Heart right ventricle (tissue), 16 donors: ENCODE measurements at regions not wholly inside any gene's neighbourhood (a gene's known extent, or its start where the extent isn't known, plus 50 kb on each side); places are given as distances from the start of the nearest gene placed in this dataset.
A peak's percentile ranks its signal among the peaks of the same experiment; 100 is the strongest.

Experiments used
- ATAC-seq, 8 donors: fragments of 200-7000 bp; cut with Tn5 transposase; one replicate each; pipeline ENCODE4 v1.9.1; 2020; ENCODE audit warnings: mild to moderate bottlenecking in 8 of 8, moderate library complexity in 8 of 8, moderate number of reproducible peaks in 1 of 8
- DNase-seq, 2 donors: peaks; one replicate each; pipeline ENCODE4 v3.0.0-alpha.2; 2020
- H3K27ac ChIP-seq, 10 donors: fragments of 200-600 bp; sonication (generic) in 2 of 10; one replicate each; pipeline versions ENCODE4 v1.5.0 to v1.8.0; 2020 to 2022; ENCODE audit warnings: mild to moderate bottlenecking in 3 of 10
- H3K27me3 ChIP-seq, 7 donors: fragments of 200-600 bp; one replicate each; pipeline ENCODE4 v1.8.0; 2021 to 2022; ENCODE audit warnings: mild to moderate bottlenecking in 2 of 7
- H3K36me3 ChIP-seq, 9 donors: fragments of 200-600 bp; sonication (generic) in 1 of 9; one replicate each; pipeline versions ENCODE4 v1.5.0 to v1.8.0; 2020 to 2022; ENCODE audit warnings: mild to moderate bottlenecking in 2 of 9
- H3K4me1 ChIP-seq, 9 donors: fragments of 200-600 bp; sonication (generic) in 1 of 9; one replicate each; pipeline versions ENCODE4 v1.5.0 to v1.8.0; 2020 to 2022; ENCODE audit warnings: mild to moderate bottlenecking in 4 of 9
- H3K4me3 ChIP-seq, 10 donors: fragments of 200-600 bp; sonication (generic) in 2 of 10; one replicate each; pipeline versions ENCODE4 v1.5.0 to v1.8.0; 2020 to 2022; ENCODE audit warnings: mild to moderate bottlenecking in 7 of 10, moderate library complexity in 2 of 10
- H3K9me3 ChIP-seq, 11 donors: fragments of 200-600 bp in 10 of 11; sonication (generic) in 2 of 11; one replicate each; pipeline versions ENCODE4 v1.5.0 to v1.8.0; 2013 to 2022; ENCODE audit warnings: mild to moderate bottlenecking in 2 of 11, control low read depth in 1 of 11, moderate library complexity in 1 of 11
- CTCF ChIP-seq, 9 donors: fragments of 200-600 bp; sonication (generic) in 2 of 9; IDR thresholded peaks; one replicate each; pipeline versions ENCODE4 v1.5.0 to v1.8.0; 2021 to 2022; ENCODE audit warnings: antibody characterized with exemption in 9 of 9, mild to moderate bottlenecking in 5 of 9, moderate library complexity in 1 of 9
- WGBS, 2 donors: extraction: QIAGEN DNeasy Blood & Tissue Kit; methylation state at CpG; one replicate each; pipeline ENCODE4 v1.1.7; 2013; ENCODE audit warnings: inconsistent platforms in 1 of 2; 5-methylcytosine and 5-hydroxymethylcytosine counted together
- intact Hi-C, 10 donors: fragments of 100-400 bp; cut with DNase I; formaldehyde crosslinking; loops; one replicate each; pipeline versions ENCODE4 v1.11.1 to v1.14.2; 2022
- donor health status: Arrhythmogenic right ventricular cardiomyopathy.
- donor health status: ischemic (EF 13 %, LVEDD 7.1; RV severe dilation, severe dysfunction).
- donor health status: healthy with polysubstance abuse.
- donor health status: DM: no; HTN: yes; CAD: no.
- donor health status: DM: no; HTN: no; CAD: no.
- donor health status: ischemic (EF 25% LVEDD 6.9; RV normal size, moderate dysfunction).
- donor health status: ischemic (EF 25% LVEDD 5.7; RV mildly dilated, moderate dysfunction).
- donor health status: healthy.
- donor health status: DM: yes; HTN: yes; CAD: no.
- donor health status: Ischemic cardiomyopathy.
- donor health status: ischemic (EF 35%, LVEDD 5.7; RV mildly dilated, moderate dysfunction).
- donor health status: nonischemic (EF 11% LVEDD 7.7; RV severe dilation, severe dysfunction).
- donor health status: DM: yes; HTN: yes; CAD: no.
- donor health status: PGD.
- donor health status: ischemic (EF 29% LVEDD 5.4; RV normal size, mild dysfunction).
- donor health status: nonischemic (EF 23%, LVEDD 6.1; RV moderate dilation, normal function).

GRCh38 chr1:229114850-229115365 lies 156.0 kb upstream of the RAB4A start:
- DNase-seq (no peak), ATAC-seq (no peak)
- no peaks in the 10 kb centered on the region for H3K9me3 ChIP-seq
- no peak overlapping the region for H3K4me3 ChIP-seq
- WGBS, 2 donors, result 40 to 48% methylated on average over 4 of the region's 4 CpGs
- H3K4me1 ChIP-seq, result peaks cover 0 to 10% (median 9%) of the 10 kb centered on the region in 9 donors
- no peak for TF ChIP-seq CTCF (IDR thresholded peaks at IDR 0.05)
- H3K36me3 ChIP-seq, result no peaks in the 10 kb centered on the region
- peaks cover 0 to 21% (median 0%) of the 10 kb centered on the region in 7 donors for H3K27me3 ChIP-seq
- intact Hi-C loops, result no loop called here
- no peak overlapping the region for H3K27ac ChIP-seq

GRCh38 chr1:229116114-229116513 lies 154.8 kb upstream of the RAB4A start:
- no peak overlapping the region for H3K27ac ChIP-seq
- intact Hi-C loops, result no loop called here
- H3K27me3 ChIP-seq, result peaks cover 0 to 21% (median 0%) of the 10 kb centered on the region in 7 donors
- ATAC-seq, result no peak
- no peaks in the 10 kb centered on the region for H3K9me3 ChIP-seq
- no peak for DNase-seq
- 86 to 94% methylated on average over 16 of the region's 16 CpGs for WGBS, 2 donors
- peaks cover 0 to 10% (median 9%) of the 10 kb centered on the region in 9 donors for H3K4me1 ChIP-seq
- no peaks in the 10 kb centered on the region for H3K36me3 ChIP-seq
- TF ChIP-seq CTCF (IDR thresholded peaks at IDR 0.05), result no peak
- H3K4me3 ChIP-seq, result no peak overlapping the region

- H3K27me3 ChIP-seq, result peaks cover 0 to 32% (median 0%) of the 10 kb centered on the region in 7 donors
- H3K4me1 ChIP-seq, result peaks cover 0 to 10% (median 9%) of the 10 kb centered on the region in 9 donors
- no peak for TF ChIP-seq CTCF (IDR thresholded peaks at IDR 0.05)
- H3K9me3 ChIP-seq, result no peaks in the 10 kb centered on the region
- H3K27ac ChIP-seq, result no peak overlapping the region
- DNase-seq (peak; percentile 43 to 64), ATAC-seq (peak; percentile 34 to 77 (median 50))
- intact Hi-C loops, result no loop called here
- no peak overlapping the region for H3K4me3 ChIP-seq
- H3K36me3 ChIP-seq, result no peaks in the 10 kb centered on the region
- WGBS, 2 donors, result 44 to 63% methylated on average over 14 of the region's 14 CpGs
These were observed 153.1 kb upstream of the RAB4A start for GRCh38 chr1:229117664-229118300.

- peaks cover 0 to 38% (median 0%) of the 10 kb centered on the region in 7 donors for H3K27me3 ChIP-seq
- H3K36me3 ChIP-seq, result no peaks in the 10 kb centered on the region
- intact Hi-C loops, result no loop called here
- no peak overlapping the region for H3K27ac ChIP-seq
- no peak for ATAC-seq
- 83 to 87% methylated on average over 3 of the region's 3 CpGs for WGBS, 2 donors
- H3K4me3 ChIP-seq, result no peak overlapping the region
- no peak for DNase-seq
- peaks cover 0 to 10% (median 9%) of the 10 kb centered on the region in 9 donors for H3K4me1 ChIP-seq
- no peak for TF ChIP-seq CTCF (IDR thresholded peaks at IDR 0.05)
- H3K9me3 ChIP-seq, result no peaks in the 10 kb centered on the region
These were observed 152.3 kb upstream of the RAB4A start for GRCh38 chr1:229118477-229119061.
